ENCODE measurements at regions not wholly inside any gene's neighbourhood (a gene's known extent, or its start where the extent isn't known, plus 50 kb on each side); places are given as distances from the start of the nearest gene placed in this dataset.

DNA sequence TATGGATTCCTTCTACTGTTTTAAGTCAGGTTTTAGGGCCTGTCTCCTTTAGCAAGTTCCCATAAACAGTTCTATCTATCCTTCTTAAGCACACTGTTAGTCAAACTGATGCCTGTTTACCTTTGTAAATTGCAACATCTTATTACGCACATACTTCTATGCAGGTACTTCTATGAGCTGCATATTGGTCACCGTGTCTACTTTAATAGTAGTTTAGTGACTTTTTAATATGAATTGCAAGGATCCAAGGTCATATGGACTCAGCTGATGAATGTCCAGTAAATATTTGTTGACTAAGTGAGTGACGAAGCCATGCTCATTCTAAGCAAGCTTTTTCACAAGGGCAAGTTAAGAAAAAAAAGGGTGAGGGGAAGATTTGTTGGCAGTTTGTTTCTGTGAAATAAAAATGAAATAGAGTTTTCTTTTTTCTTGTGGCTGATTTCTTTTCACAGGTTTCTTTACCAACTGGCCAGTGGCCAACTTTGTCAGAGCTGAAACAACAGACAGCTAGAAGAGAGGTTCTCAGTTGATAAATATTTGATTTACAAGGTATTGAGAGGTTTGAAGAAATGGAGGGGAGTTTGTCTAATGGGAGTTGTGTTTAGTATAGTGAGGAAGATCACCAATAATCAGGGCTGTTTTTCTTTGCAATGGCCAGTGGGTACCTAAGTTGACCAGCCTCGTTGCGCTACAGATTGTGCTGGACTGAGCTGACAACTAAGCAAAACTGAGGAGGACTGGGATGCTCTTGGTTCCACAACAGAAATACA, 141.1 kb downstream of the SLC15A5 start:
- Histone ChIP-seq H3K27ac (ENCODE audit: low read length) (no peak overlapping the region), H3K27me3 (ENCODE audit: control insufficient read depth, insufficient read depth) (no peaks in the 10 kb centered on the region), H3K4me1 (ENCODE audit: control insufficient read depth, insufficient read depth, low read length) (no peaks in the 10 kb centered on the region), H3K4me3 (ENCODE audit: low read length) (no peak overlapping the region), H3K9me3 (ENCODE audit: control insufficient read depth, low read length) (no peaks in the 10 kb centered on the region)
- WGBS: 87% methylated on average over 5 of the region's 5 CpGs
- DNase-seq: no peak
- intact Hi-C loops (cut with DNase I): no loop called here
- ATAC-seq: no peak

DNA sequence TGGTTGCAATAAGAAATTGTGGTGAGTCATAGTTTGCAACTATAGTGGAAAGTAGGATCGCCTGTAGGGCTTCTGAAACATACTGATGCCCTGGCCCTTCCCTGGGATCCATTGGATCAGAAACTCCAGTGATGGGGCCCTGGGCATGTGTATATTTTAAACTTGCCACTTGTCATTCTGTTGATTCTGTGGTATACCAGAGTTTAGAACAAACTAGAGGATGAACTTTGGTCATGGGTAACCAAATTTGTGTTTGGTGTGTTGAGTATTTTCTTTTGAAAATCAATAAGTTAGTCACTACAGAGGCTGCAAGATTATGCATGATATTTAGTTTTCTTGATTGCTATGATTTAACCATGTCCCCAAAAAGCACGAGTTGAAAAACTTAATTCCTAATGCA, 142.2 kb downstream of the SLC15A5 start:
- Histone ChIP-seq H3K4me1 (ENCODE audit: control insufficient read depth, insufficient read depth, low read length) (no peaks in the 10 kb centered on the region), H3K4me3 (ENCODE audit: low read length) (no peak overlapping the region), H3K9me3 (ENCODE audit: control insufficient read depth, low read length) (no peaks in the 10 kb centered on the region), H3K27ac (ENCODE audit: low read length) (no peak overlapping the region), H3K27me3 (ENCODE audit: control insufficient read depth, insufficient read depth) (no peaks in the 10 kb centered on the region)
- intact Hi-C loops (cut with DNase I): no loop called here
- WGBS: 75% methylated on average over 2 of the region's 2 CpGs
- no peak for DNase-seq
- ATAC-seq: no peak

- no peaks in the 10 kb centered on the region for H3K9me3 ChIP-seq (ENCODE audit: control insufficient read depth, low read length)
- 59% methylated on average over 1 of the region's 1 CpG for WGBS
- ATAC-seq: no peak
These were observed 147.1 kb downstream of the SLC15A5 start for GRCh38 chr12:16130343-16130742.

DNA sequence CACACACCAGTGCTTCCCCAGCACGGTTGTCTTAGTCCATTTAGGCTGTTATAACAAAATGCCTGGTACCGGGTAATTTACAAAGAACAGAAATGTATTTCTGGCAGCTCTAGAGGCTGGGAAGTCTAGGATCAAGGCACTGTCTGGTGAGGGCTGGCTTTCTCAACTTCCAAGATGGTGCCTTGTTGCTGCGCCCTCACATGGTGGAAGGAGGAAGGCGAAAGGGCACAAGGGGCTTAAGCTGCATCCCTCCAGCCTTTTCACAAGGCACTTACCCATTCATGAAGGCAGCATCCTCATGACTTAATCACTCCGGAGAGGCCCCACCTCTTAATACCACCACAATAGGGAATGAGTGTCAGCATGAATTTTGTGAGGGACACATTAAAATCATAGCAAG, 155.5 kb downstream of the SLC15A5 start:
- no peak for DNase-seq
- H3K4me3 ChIP-seq (ENCODE audit: low read length): no peak overlapping the region
- H3K27ac ChIP-seq (ENCODE audit: low read length): no peak overlapping the region
- H3K27me3 ChIP-seq (ENCODE audit: control insufficient read depth, insufficient read depth): no peaks in the 10 kb centered on the region
- peaks cover 3% of the 10 kb centered on the region for H3K4me1 ChIP-seq (ENCODE audit: control insufficient read depth, insufficient read depth, low read length)
- ATAC-seq: no peak
- H3K9me3 ChIP-seq (ENCODE audit: control insufficient read depth, low read length): no peaks in the 10 kb centered on the region
- 77% methylated on average over 5 of the region's 5 CpGs for WGBS
- intact Hi-C loops (cut with DNase I): no loop called here

More at GRCh38 chr12:16130343-16130742, 147.1 kb downstream of the SLC15A5 start:
- intact Hi-C loops (cut with DNase I): no loop called here
- H3K4me1 ChIP-seq (ENCODE audit: control insufficient read depth, insufficient read depth, low read length): no peaks in the 10 kb centered on the region
- H3K4me3 ChIP-seq (ENCODE audit: low read length): no peak overlapping the region
- no peak overlapping the region for H3K27ac ChIP-seq (ENCODE audit: low read length)
- DNase-seq: no peak
- no peaks in the 10 kb centered on the region for H3K27me3 ChIP-seq (ENCODE audit: control insufficient read depth, insufficient read depth)

DNA sequence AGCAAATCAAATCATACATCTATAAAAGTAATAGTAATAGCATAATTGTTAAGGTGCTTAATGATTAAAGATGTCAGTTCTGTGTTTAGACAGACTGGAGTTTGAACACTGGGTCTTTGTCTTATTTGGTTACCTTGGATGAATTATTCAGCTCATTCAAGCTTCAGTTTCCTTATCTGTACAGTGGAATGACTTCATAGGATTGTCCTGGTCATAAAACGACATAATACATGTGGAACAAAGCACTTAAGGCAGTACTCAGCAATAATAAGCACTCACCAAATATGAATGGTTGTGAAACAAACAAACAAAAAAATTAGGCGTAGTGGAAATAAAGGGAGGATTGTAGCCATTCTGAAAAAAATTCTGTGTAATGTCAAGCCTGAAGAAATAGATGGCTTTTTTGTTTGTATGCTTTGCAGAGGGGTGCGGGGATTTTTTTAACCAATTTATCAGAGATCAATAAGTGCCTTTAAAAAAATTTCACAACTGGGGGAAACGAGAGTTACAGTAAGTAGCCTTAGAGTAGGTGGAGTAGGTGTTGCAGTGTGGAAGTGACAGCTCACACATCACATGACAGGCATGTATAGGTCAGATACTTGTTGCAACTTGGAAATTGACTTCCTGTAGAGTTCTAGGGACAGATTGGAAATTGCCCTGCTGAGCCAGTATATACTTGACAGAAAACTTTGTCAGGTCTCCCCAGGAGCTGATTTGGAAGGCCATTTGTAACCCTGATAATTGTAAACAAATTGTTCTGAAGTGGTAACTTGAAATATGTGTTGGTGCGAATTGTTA, 157.7 kb downstream of the SLC15A5 start:
- no peak overlapping the region for H3K27ac ChIP-seq (ENCODE audit: low read length)
- no peak overlapping the region for H3K4me3 ChIP-seq (ENCODE audit: low read length)
- WGBS: 53% methylated on average over 5 of the region's 5 CpGs
- H3K4me1 ChIP-seq (ENCODE audit: control insufficient read depth, insufficient read depth, low read length): peaks cover 3% of the 10 kb centered on the region
- ATAC-seq (no peak), DNase-seq (no peak)
- no peaks in the 10 kb centered on the region for H3K9me3 ChIP-seq (ENCODE audit: control insufficient read depth, low read length)
- H3K27me3 ChIP-seq (ENCODE audit: control insufficient read depth, insufficient read depth): no peaks in the 10 kb centered on the region
- intact Hi-C loops (cut with DNase I): no loop called here

GRCh38 chr12:16118586-16118985, 158.9 kb downstream of the SLC15A5 start:
- H3K27me3 ChIP-seq (ENCODE audit: control insufficient read depth, insufficient read depth): no peaks in the 10 kb centered on the region
- ATAC-seq (no peak), DNase-seq (no peak)
- intact Hi-C loops (cut with DNase I): no loop called here
- H3K9me3 ChIP-seq (ENCODE audit: control insufficient read depth, low read length): no peaks in the 10 kb centered on the region
- H3K4me3 ChIP-seq (ENCODE audit: low read length): no peak overlapping the region
- peaks cover 3% of the 10 kb centered on the region for H3K4me1 ChIP-seq (ENCODE audit: control insufficient read depth, insufficient read depth, low read length)
- H3K27ac ChIP-seq (ENCODE audit: low read length): no peak overlapping the region

DNA sequence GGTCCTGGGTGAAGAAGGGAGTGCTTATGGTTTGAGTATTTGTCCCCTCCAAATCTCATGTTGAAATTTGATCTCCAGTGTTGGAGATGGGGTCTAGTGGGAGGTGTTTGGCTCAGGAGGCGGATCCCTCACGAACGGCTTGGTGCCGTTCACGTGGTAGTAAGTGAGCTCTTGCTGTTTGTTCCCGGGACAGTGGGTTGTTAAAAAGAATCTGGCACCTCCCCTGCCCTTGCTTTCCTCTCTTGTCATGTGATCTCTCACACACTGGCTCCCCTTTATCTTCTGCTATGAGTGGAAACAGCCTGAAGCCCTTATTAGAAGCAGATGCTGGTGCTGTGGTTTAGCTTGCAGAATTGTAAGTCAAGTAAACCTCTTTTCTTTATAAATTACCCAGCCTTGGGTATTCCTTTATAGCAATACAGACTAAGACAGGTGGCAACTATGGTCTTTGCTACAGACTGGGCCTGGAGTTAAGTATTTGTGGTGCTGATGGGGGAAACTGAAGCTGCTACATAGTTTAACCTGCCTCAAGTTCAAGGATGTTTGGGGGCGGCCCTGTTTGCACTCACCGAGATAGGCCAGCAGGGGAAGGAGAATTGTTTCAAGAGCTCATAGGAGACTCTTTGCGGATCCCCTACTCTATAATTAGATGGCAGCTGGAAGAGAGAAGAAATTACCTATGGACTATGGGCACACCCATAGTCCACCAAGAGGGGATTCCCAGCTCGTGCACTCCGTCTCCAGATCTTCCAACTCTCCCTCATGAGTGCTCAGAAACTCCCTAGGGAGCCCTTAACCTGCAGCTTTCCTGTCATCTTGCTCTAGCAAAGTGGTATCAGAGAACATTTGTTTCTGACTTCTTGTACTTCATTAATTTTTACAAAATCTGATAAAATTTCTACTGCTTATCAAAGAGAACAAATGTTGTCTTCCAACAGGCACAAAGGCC, 164.6 kb downstream of the SLC15A5 start:
- no peaks in the 10 kb centered on the region for H3K27me3 ChIP-seq (ENCODE audit: control insufficient read depth, insufficient read depth)
- 36% methylated on average over 11 of the region's 11 CpGs for WGBS
- no peaks in the 10 kb centered on the region for H3K4me1 ChIP-seq (ENCODE audit: control insufficient read depth, insufficient read depth, low read length)
- H3K9me3 ChIP-seq (ENCODE audit: control insufficient read depth, low read length): no peaks in the 10 kb centered on the region
- DNase-seq (peak in 1 of 3 donors; percentile 12), ATAC-seq (no peak)
- H3K4me3 ChIP-seq (ENCODE audit: low read length): no peak overlapping the region
- intact Hi-C loops (cut with DNase I): no loop called here
- no peak overlapping the region for H3K27ac ChIP-seq (ENCODE audit: low read length)

GRCh38 chr12:16112130-16112529, 165.4 kb downstream of the SLC15A5 start:
- intact Hi-C loops (cut with DNase I): no loop called here

DNA sequence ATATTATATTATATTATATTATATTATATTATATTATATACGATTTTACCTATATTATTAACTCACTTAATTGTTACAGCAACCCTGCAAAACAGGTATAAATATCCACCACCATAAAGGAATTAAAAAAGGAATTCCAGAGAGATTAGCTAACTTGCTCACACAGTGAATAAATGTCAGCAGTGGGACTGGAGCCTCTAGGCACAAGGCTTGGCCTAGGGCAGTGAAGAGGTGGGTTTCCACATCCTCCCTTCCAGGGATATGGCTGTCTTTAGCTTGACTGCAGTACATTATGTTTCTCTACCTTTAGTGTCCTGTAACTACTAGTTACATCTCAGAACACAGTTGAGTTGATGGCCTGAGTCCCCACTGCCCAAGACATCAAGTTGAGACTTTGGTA, 166.9 kb downstream of the SLC15A5 start:
- no peak overlapping the region for H3K27ac ChIP-seq (ENCODE audit: low read length)
- intact Hi-C loops (cut with DNase I): no loop called here
- WGBS: 93% methylated on average over 1 of the region's 1 CpG
- H3K4me1 ChIP-seq (ENCODE audit: control insufficient read depth, insufficient read depth, low read length): no peaks in the 10 kb centered on the region
- H3K27me3 ChIP-seq (ENCODE audit: control insufficient read depth, insufficient read depth): no peaks in the 10 kb centered on the region
- no peak overlapping the region for H3K4me3 ChIP-seq (ENCODE audit: low read length)
- ATAC-seq (no peak), DNase-seq (no peak)
- H3K9me3 ChIP-seq (ENCODE audit: control insufficient read depth, low read length): no peaks in the 10 kb centered on the region

More at GRCh38 chr12:16112130-16112529, 165.4 kb downstream of the SLC15A5 start:
- DNase-seq (no peak), ATAC-seq (no peak)
- WGBS: 56% methylated on average over 4 of the region's 4 CpGs
- Histone ChIP-seq H3K27me3 (ENCODE audit: control insufficient read depth, insufficient read depth) (no peaks in the 10 kb centered on the region), H3K4me1 (ENCODE audit: control insufficient read depth, insufficient read depth, low read length) (no peaks in the 10 kb centered on the region), H3K27ac (ENCODE audit: low read length) (no peak overlapping the region), H3K9me3 (ENCODE audit: control insufficient read depth, low read length) (no peaks in the 10 kb centered on the region), H3K4me3 (ENCODE audit: low read length) (no peak overlapping the region)

GRCh38 chr12:16103851-16104250, 173.6 kb downstream of the SLC15A5 start:
- ATAC-seq: no peak
- intact Hi-C loops (cut with DNase I): no loop called here
- H3K27me3 ChIP-seq (ENCODE audit: control insufficient read depth, insufficient read depth): no peaks in the 10 kb centered on the region
- no peaks in the 10 kb centered on the region for H3K9me3 ChIP-seq (ENCODE audit: control insufficient read depth, low read length)
- H3K4me3 ChIP-seq (ENCODE audit: low read length): no peak overlapping the region
- DNase-seq: no peak
- H3K4me1 ChIP-seq (ENCODE audit: control insufficient read depth, insufficient read depth, low read length): no peaks in the 10 kb centered on the region
- no peak overlapping the region for H3K27ac ChIP-seq (ENCODE audit: low read length)
- 82% methylated on average over 2 of the region's 2 CpGs for WGBS

- Histone ChIP-seq H3K4me3 (ENCODE audit: low read length) (no peak overlapping the region), H3K9me3 (ENCODE audit: control insufficient read depth, low read length) (no peaks in the 10 kb centered on the region), H3K4me1 (ENCODE audit: control insufficient read depth, insufficient read depth, low read length) (no peaks in the 10 kb centered on the region), H3K27ac (ENCODE audit: low read length) (no peak overlapping the region), H3K27me3 (ENCODE audit: control insufficient read depth, insufficient read depth) (no peaks in the 10 kb centered on the region)
- no peak for ATAC-seq
- WGBS: 62% methylated on average over 3 of the region's 3 CpGs
- DNase-seq: no peak
- intact Hi-C loops (cut with DNase I): no loop called here
These were observed 177.3 kb downstream of the SLC15A5 start for GRCh38 chr12:16100206-16100605.

Data from right cardiac atrium (tissue), 5 donors.